ENCODE measurements at regions not wholly inside any gene's neighbourhood (a gene's known extent, or its start where the extent isn't known, plus 50 kb on each side); places are given as distances from the start of the nearest gene placed in this dataset.

DNA sequence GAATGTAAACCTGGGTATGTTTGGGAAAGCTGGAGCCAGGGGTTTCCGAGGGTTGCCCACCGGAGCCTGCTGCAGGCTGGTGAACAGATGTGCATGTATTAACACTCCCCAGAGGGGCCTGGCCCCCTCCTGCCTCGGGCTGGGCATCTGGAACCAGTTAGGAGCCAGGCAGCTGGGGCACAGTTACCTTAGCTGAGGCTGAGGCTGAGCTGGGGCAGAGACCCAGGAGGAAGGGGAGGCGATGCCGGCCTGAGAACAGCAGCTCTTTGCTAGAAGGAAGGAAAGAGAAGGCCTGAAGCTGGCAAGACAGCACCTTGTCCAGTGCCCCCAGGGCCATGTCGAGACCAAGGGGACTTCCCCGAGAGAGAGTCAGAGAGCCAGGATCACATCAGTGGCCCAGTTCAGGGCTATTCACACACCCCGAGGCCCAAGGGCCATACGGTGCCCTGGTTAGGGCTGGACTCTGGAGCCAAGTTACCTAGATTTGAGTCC lies 65.8 kb downstream of the RMI2 start:
- TF ChIP-seq, protein P1, sequence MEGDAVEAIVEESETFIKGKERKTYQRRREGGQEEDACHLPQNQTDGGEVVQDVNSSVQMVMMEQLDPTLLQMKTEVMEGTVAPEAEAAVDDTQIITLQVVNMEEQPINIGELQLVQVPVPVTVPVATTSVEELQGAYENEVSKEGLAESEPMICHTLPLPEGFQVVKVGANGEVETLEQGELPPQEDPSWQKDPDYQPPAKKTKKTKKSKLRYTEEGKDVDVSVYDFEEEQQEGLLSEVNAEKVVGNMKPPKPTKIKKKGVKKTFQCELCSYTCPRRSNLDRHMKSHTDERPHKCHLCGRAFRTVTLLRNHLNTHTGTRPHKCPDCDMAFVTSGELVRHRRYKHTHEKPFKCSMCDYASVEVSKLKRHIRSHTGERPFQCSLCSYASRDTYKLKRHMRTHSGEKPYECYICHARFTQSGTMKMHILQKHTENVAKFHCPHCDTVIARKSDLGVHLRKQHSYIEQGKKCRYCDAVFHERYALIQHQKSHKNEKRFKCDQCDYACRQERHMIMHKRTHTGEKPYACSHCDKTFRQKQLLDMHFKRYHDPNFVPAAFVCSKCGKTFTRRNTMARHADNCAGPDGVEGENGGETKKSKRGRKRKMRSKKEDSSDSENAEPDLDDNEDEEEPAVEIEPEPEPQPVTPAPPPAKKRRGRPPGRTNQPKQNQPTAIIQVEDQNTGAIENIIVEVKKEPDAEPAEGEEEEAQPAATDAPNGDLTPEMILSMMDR (IDR thresholded peaks at IDR 0.05): no peak
- no peak for TF ChIP-seq POLR2A (IDR thresholded peaks at IDR 0.05)

Data from breast epithelium (tissue), 3 donors.